HEK293 (cell line): ENCODE measurements at regions not wholly inside any gene's neighbourhood (a gene's known extent, or its start where the extent isn't known, plus 50 kb on each side); places are given as distances from the start of the nearest gene placed in this dataset.

Source experiments
- CTCF ChIA-PET: fragments of 350-600 bp; formaldehyde crosslinking; extraction: SDS; loops from one replicate; lab custom pipeline; 2021; ENCODE audit warnings: antibody characterized with exemption; lab: Yijun Ruan, JAX
- POLR2A ChIA-PET: fragments of 300-600 bp; formaldehyde crosslinking; extraction: SDS; loops from one replicate; lab custom pipeline; 2020; ENCODE audit warnings: antibody characterized with exemption, inconsistent platforms; lab: Yijun Ruan, JAX
- H3K27ac ChIP-seq: fragments of 200-500 bp; sonication (Bioruptor generic); 2 replicates; pipeline ENCODE4 v1.5.1; 2014; ENCODE audit warnings: low read depth, low read length, control low read depth, inconsistent platforms; ENCODE audit errors: extremely low read depth
- H3K36me3 ChIP-seq, 2 experiments: fragments of 200-500 bp in 1 of 2; sonication (Bioruptor generic) in 1 of 2; 1 replicate in 1 of 2; 2 replicates in 1 of 2; pipeline ENCODE4 v1.5.1; 2014 to 2017; ENCODE audit warnings: inconsistent platforms in 2 of 2, low read length in 2 of 2; ENCODE audit not compliant: control insufficient read depth in 2 of 2, insufficient read depth in 1 of 2
- H3K4me1 ChIP-seq: fragments of 200-500 bp; sonication (Bioruptor generic); 2 replicates; pipeline ENCODE4 v1.5.1; 2014; ENCODE audit warnings: mild to moderate bottlenecking, low read length, inconsistent platforms; ENCODE audit not compliant: control insufficient read depth, insufficient read depth
- H3K4me3 ChIP-seq: 2 replicates; pipeline ENCODE4 v1.5.1; 2011; ENCODE audit warnings: low read depth, mild to moderate bottlenecking, control low read depth, low read length, moderate library complexity
- H3K9me3 ChIP-seq: fragments of 200-500 bp; sonication (Bioruptor generic); 2 replicates; pipeline ENCODE4 v1.5.1; 2014; ENCODE audit warnings: low read depth, low read length, inconsistent platforms; ENCODE audit not compliant: control insufficient read depth, insufficient read depth
- EGR2 ChIP-seq: fragments of 450-650 bp; formaldehyde crosslinking; IDR thresholded peaks from 2 replicates; pipeline ENCODE4 v1.5.1; 2016; ENCODE audit warnings: low read depth, missing biosample characterization, missing genetic modification characterization
- HOXD13 ChIP-seq: sonication (generic); formaldehyde crosslinking; IDR thresholded peaks from 2 replicates; pipeline ENCODE4 v1.8.0; 2022; ENCODE audit warnings: missing genetic modification reagents, borderline replicate concordance
- MYNN ChIP-seq: fragments of 450-650 bp; formaldehyde crosslinking; IDR thresholded peaks from 2 replicates; pipeline ENCODE4 v1.5.1; 2016; ENCODE audit warnings: missing biosample characterization, missing genetic modification characterization, borderline replicate concordance
- MZF1 ChIP-seq: fragments of 450-650 bp; formaldehyde crosslinking; IDR thresholded peaks from 2 replicates; pipeline ENCODE4 v1.5.1; 2017; ENCODE audit warnings: missing biosample characterization, missing genetic modification characterization, borderline replicate concordance
- SCRT2 ChIP-seq: fragments of 450-650 bp; formaldehyde crosslinking; IDR thresholded peaks from 2 replicates; pipeline ENCODE4 v1.5.1; 2016; ENCODE audit warnings: missing biosample characterization, missing genetic modification characterization
- SP7 ChIP-seq: fragments of 450-650 bp; formaldehyde crosslinking; IDR thresholded peaks from 2 replicates; pipeline ENCODE4 v1.5.1; 2016; ENCODE audit warnings: missing biosample characterization, missing genetic modification characterization
- ZBTB20 ChIP-seq: fragments of 450-650 bp; formaldehyde crosslinking; IDR thresholded peaks from 2 replicates; pipeline ENCODE4 v1.5.1; 2016; ENCODE audit warnings: missing biosample characterization, missing genetic modification characterization
- ZFHX2 ChIP-seq: fragments of 450-650 bp; formaldehyde crosslinking; conservative IDR thresholded peaks from 2 replicates; pipeline ENCODE4 v1.5.1; 2016; ENCODE audit warnings: missing biosample characterization, missing genetic modification characterization
- ZNF10 ChIP-seq: fragments of 450-650 bp; formaldehyde crosslinking; IDR thresholded peaks from 2 replicates; pipeline ENCODE4 v1.5.1; 2017; ENCODE audit warnings: missing biosample characterization, missing genetic modification characterization
- ZNF132 ChIP-seq: fragments of 450-650 bp; formaldehyde crosslinking; IDR thresholded peaks from 2 replicates; pipeline ENCODE4 v1.5.1; 2017; ENCODE audit warnings: missing biosample characterization, missing genetic modification characterization, borderline replicate concordance
- ZNF133 ChIP-seq: fragments of 450-650 bp; formaldehyde crosslinking; IDR thresholded peaks from 2 replicates; pipeline ENCODE4 v1.5.1; 2016; ENCODE audit warnings: missing biosample characterization, missing genetic modification characterization
- ZNF155 ChIP-seq: fragments of 450-650 bp; formaldehyde crosslinking; IDR thresholded peaks from 2 replicates; pipeline ENCODE4 v1.5.1; 2016; ENCODE audit warnings: missing biosample characterization, missing genetic modification characterization
- ZNF433 ChIP-seq: fragments of 450-650 bp; formaldehyde crosslinking; IDR thresholded peaks from 2 replicates; pipeline ENCODE4 v1.5.1; 2016; ENCODE audit warnings: missing biosample characterization, missing genetic modification characterization, low read depth
- ZNF510 ChIP-seq: fragments of 450-650 bp; formaldehyde crosslinking; IDR thresholded peaks from 2 replicates; pipeline ENCODE4 v1.5.1; 2018; ENCODE audit warnings: mild to moderate bottlenecking, missing genetic modification characterization, missing biosample characterization; ENCODE audit not compliant: insufficient replicate concordance
- ZNF785 ChIP-seq: fragments of 450-650 bp; formaldehyde crosslinking; IDR thresholded peaks from 2 replicates; pipeline ENCODE4 v1.5.1; 2016; ENCODE audit warnings: missing biosample characterization, missing genetic modification characterization
- ZNF837 ChIP-seq: fragments of 450-650 bp; formaldehyde crosslinking; IDR thresholded peaks from 2 replicates; pipeline ENCODE4 v1.5.1; 2016; ENCODE audit warnings: missing biosample characterization, missing genetic modification characterization
- TF ChIP-seq, protein P1 (sequence below): IDR thresholded peaks from 2 replicates; pipeline ENCODE4 v1.6.1; 2011; ENCODE audit warnings: mild to moderate bottlenecking, low read depth, low read length, borderline replicate concordance
- TF ChIP-seq, protein P2 (sequence below): fragments of 450-650 bp; formaldehyde crosslinking; IDR thresholded peaks from 2 replicates; pipeline ENCODE4 v1.5.1; 2016; ENCODE audit warnings: missing biosample characterization, missing genetic modification characterization
- TF ChIP-seq, protein P3 (sequence below): fragments of 450-650 bp; formaldehyde crosslinking; IDR thresholded peaks from 2 replicates; pipeline ENCODE4 v1.5.1; 2016; ENCODE audit warnings: missing biosample characterization, missing genetic modification characterization
- TF ChIP-seq, protein P4 (sequence below): fragments of 450-650 bp; formaldehyde crosslinking; IDR thresholded peaks from 2 replicates; pipeline ENCODE4 v1.5.0; 2017; ENCODE audit warnings: missing biosample characterization, missing genetic modification characterization, borderline replicate concordance
- TF ChIP-seq, protein P5 (sequence below): fragments of 450-650 bp; formaldehyde crosslinking; IDR thresholded peaks from 2 replicates; pipeline ENCODE4 v1.5.1; 2016; ENCODE audit warnings: missing biosample characterization, missing genetic modification characterization

DNA sequence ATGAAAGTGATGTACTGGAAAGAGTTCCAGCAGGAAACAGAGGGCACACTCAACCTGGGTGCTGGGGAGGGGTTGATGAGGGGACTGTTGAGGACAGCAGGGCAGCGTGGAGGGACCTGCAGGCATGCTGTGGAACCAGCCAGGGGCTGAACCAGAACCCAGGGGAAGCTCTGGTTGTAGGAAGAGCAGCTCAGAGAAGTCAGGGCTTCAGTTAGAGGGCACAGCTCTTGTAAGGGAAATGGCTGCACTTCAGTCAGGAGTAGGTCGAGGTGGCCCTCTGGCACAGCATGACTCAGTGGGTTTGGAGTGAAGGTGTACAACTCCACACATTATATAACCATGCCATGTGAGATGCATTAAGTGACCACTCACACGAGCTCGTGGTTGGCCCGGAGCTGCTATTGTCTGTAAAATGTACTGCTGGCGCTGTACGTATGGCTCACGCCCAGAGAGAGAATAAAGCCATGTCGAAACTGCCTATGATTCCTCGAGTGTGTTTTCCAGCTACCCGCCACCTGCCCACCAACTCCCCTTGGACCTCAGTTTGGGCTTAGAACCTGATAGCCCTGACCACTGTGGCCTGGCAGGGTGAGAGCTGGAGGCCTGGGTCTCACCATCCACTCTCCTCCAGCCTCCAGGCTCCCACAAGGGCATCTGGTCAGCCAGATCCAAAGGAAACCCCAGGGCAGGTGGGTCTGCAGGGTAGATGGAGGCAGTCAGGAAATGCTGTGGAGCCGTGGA is 136.5 kb upstream of the HS6ST1 start:
- peaks cover 2% of the 10 kb centered on the region; the same call in 1 of the 2 replicates for H3K4me1 ChIP-seq
- H3K36me3 ChIP-seq, result no peaks in the 10 kb centered on the region
- H3K4me3 ChIP-seq, result no peak overlapping the region
- no peak overlapping the region for H3K27ac ChIP-seq
- ChIA-PET CTCF (no interaction called here), POLR2A (no interaction called here)
- H3K9me3 ChIP-seq, result no peaks in the 10 kb centered on the region
- no peak for TF ChIP-seq MZF1
- no peak for TF ChIP-seq SCRT2 (tag by site-specific recombination)
- no peak for TF ChIP-seq ZNF155 (tag by site-specific recombination)
- TF ChIP-seq SP7, result no peak
- no peak for TF ChIP-seq ZNF132 (tag by site-specific recombination)
- TF ChIP-seq, protein P1, sequence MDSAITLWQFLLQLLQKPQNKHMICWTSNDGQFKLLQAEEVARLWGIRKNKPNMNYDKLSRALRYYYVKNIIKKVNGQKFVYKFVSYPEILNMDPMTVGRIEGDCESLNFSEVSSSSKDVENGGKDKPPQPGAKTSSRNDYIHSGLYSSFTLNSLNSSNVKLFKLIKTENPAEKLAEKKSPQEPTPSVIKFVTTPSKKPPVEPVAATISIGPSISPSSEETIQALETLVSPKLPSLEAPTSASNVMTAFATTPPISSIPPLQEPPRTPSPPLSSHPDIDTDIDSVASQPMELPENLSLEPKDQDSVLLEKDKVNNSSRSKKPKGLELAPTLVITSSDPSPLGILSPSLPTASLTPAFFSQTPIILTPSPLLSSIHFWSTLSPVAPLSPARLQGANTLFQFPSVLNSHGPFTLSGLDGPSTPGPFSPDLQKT, result no peak
- TF ChIP-seq, protein P2, sequence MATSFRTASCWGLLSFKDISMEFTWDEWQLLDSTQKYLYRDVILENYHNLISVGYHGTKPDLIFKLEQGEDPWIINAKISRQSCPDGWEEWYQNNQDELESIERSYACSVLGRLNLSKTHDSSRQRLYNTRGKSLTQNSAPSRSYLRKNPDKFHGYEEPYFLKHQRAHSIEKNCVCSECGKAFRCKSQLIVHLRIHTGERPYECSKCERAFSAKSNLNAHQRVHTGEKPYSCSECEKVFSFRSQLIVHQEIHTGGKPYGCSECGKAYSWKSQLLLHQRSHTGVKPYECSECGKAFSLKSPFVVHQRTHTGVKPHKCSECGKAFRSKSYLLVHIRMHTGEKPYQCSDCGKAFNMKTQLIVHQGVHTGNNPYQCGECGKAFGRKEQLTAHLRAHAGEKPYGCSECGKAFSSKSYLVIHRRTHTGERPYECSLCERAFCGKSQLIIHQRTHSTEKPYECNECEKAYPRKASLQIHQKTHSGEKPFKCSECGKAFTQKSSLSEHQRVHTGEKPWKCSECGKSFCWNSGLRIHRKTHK (tag by site-specific recombination), result no peak
- no peak for TF ChIP-seq HOXD13
- TF ChIP-seq, protein P3, sequence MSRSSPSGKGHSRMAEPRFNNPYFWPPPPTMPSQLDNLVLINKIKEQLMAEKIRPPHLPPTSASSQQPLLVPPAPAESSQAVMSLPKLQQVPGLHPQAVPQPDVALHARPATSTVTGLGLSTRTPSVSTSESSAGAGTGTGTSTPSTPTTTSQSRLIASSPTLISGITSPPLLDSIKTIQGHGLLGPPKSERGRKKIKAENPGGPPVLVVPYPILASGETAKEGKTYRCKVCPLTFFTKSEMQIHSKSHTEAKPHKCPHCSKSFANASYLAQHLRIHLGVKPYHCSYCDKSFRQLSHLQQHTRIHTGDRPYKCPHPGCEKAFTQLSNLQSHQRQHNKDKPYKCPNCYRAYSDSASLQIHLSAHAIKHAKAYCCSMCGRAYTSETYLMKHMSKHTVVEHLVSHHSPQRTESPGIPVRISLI (tag by site-specific recombination), result no peak

DNA sequence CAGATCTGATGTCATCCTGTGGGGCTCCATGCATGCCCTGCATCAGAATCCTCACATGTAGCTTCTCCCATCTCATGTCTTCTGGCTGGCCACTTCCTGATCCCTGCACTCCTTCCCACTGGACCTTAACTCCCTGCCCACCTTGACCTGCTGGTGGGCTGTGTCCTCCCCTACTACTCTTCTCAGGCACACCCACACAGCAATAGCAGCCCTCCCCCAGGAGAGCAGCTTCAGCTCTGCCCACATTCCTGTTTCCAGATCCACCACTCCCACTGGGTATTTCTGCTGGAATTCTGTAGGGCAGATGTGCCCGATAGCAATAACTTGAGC is 137.0 kb upstream of the HS6ST1 start:
- ChIA-PET CTCF (no interaction called here), POLR2A (no interaction called here)
- no peaks in the 10 kb centered on the region for H3K9me3 ChIP-seq

More for the DNA sequence above, 137.0 kb upstream of the HS6ST1 start:
- Histone ChIP-seq H3K27ac (no peak overlapping the region), H3K4me1 (peaks cover 2% of the 10 kb centered on the region; the same call in 1 of the 2 replicates), H3K36me3 (no peaks in the 10 kb centered on the region), H3K4me3 (no peak overlapping the region)
- TF ChIP-seq ZNF837 (tag by site-specific recombination) (no peak), ZFHX2 (tag by site-specific recombination) (peak; percentile 48; the same call in 1 of the 2 replicates), ZNF433 (no peak), ZNF10 (tag by site-specific recombination) (no peak), ZNF133 (tag by site-specific recombination) (no peak), ZNF785 (tag by site-specific recombination) (no peak), ZBTB20 (tag by site-specific recombination) (no peak), ZNF510 (tag by site-specific recombination) (no peak), EGR2 (tag by site-specific recombination) (peak; percentile 77), MYNN (tag by site-specific recombination) (no peak)
- TF ChIP-seq, protein P4, sequence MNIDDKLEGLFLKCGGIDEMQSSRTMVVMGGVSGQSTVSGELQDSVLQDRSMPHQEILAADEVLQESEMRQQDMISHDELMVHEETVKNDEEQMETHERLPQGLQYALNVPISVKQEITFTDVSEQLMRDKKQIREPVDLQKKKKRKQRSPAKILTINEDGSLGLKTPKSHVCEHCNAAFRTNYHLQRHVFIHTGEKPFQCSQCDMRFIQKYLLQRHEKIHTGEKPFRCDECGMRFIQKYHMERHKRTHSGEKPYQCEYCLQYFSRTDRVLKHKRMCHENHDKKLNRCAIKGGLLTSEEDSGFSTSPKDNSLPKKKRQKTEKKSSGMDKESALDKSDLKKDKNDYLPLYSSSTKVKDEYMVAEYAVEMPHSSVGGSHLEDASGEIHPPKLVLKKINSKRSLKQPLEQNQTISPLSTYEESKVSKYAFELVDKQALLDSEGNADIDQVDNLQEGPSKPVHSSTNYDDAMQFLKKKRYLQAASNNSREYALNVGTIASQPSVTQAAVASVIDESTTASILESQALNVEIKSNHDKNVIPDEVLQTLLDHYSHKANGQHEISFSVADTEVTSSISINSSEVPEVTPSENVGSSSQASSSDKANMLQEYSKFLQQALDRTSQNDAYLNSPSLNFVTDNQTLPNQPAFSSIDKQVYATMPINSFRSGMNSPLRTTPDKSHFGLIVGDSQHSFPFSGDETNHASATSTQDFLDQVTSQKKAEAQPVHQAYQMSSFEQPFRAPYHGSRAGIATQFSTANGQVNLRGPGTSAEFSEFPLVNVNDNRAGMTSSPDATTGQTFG (tag by site-specific recombination), result no peak
- TF ChIP-seq, protein P5, sequence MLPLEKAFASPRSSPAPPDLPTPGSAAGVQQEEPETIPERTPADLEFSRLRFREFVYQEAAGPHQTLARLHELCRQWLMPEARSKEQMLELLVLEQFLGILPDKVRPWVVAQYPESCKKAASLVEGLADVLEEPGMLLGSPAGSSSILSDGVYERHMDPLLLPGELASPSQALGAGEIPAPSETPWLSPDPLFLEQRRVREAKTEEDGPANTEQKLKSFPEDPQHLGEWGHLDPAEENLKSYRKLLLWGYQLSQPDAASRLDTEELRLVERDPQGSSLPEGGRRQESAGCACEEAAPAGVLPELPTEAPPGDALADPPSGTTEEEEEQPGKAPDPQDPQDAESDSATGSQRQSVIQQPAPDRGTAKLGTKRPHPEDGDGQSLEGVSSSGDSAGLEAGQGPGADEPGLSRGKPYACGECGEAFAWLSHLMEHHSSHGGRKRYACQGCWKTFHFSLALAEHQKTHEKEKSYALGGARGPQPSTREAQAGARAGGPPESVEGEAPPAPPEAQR (tag by site-specific recombination), result no peak
